Fibroblast of the aortic adventitia (primary cell): ENCODE measurements at regions not wholly inside any gene's neighbourhood (a gene's known extent, or its start where the extent isn't known, plus 50 kb on each side); places are given as distances from the start of the nearest gene placed in this dataset.

Experiments used
- DNase-seq: peaks from one replicate; pipeline ENCODE4 v3.0.0-alpha.2; 2010; ENCODE audit warnings: low read depth
- H3K4me3 ChIP-seq: 2 replicates; pipeline ENCODE4 v1.5.1; 2011; ENCODE audit warnings: low read depth, mild to moderate bottlenecking, control low read depth, low read length, moderate library complexity
- CTCF ChIP-seq: IDR thresholded peaks from 2 replicates; pipeline ENCODE4 v1.5.1; 2011; ENCODE audit warnings: mild to moderate bottlenecking, low read length, control low read depth, inconsistent platforms; ENCODE audit not compliant: insufficient read depth

- no peak overlapping the region for H3K4me3 ChIP-seq
- no peak for DNase-seq
- TF ChIP-seq CTCF: no peak
These were observed 116.9 kb upstream of the PTPN1 start for GRCh38 chr20:50393242-50393641.

GRCh38 chr20:50393990-50394561, 116.1 kb upstream of the PTPN1 start:
- no peak for DNase-seq
- no peak for TF ChIP-seq CTCF
- H3K4me3 ChIP-seq: no peak overlapping the region

- no peak overlapping the region for H3K4me3 ChIP-seq
- no peak for DNase-seq
- no peak for TF ChIP-seq CTCF
These were observed 115.6 kb upstream of the PTPN1 start for GRCh38 chr20:50394569-50394968.

- no peak for DNase-seq
- TF ChIP-seq CTCF: no peak
- no peak overlapping the region for H3K4me3 ChIP-seq
These were observed 114.9 kb upstream of the PTPN1 start for GRCh38 chr20:50395251-50395729.

GRCh38 chr20:50395914-50396488, 114.2 kb upstream of the PTPN1 start:
- H3K4me3 ChIP-seq: no peak overlapping the region
- no peak for TF ChIP-seq CTCF
- DNase-seq: no peak

- DNase-seq: no peak
- H3K4me3 ChIP-seq: no peak overlapping the region
- no peak for TF ChIP-seq CTCF
These were observed 113.6 kb upstream of the PTPN1 start for GRCh38 chr20:50396623-50397022.

GRCh38 chr20:50397058-50397457, 113.1 kb upstream of the PTPN1 start:
- DNase-seq: no peak
- TF ChIP-seq CTCF: no peak
- H3K4me3 ChIP-seq: no peak overlapping the region
